ENCODE measurements at regions not wholly inside any gene's neighbourhood (a gene's known extent, or its start where the extent isn't known, plus 50 kb on each side); places are given as distances from the start of the nearest gene placed in this dataset.

- H3K27ac ChIP-seq (ENCODE audit: low read depth, low read length, poor library complexity, severe bottlenecking), result no peak overlapping the region
- ChIA-PET POLR2A (ENCODE audit: low non-redundant PET) (no interaction called here), CTCF (no interaction called here)
- no peaks in the 10 kb centered on the region for H3K9me3 ChIP-seq (ENCODE audit: low read depth, low read length, poor library complexity, severe bottlenecking)
- H3K27me3 ChIP-seq (replicated peaks; ENCODE audit: insufficient read depth, low read depth, low read length, poor library complexity), result no peaks in the 10 kb centered on the region
- no peak overlapping the region for H3K4me3 ChIP-seq (ENCODE audit: low read depth, low read length, poor library complexity, severe bottlenecking)
- intact Hi-C loops (cut with micrococcal nuclease; ENCODE audit: unreplicated experiment), result no loop called here
- no TSS peak for BruUV-seq (replicated peaks)
- H3K36me3 ChIP-seq (ENCODE audit: insufficient read depth, low read length, poor library complexity, severe bottlenecking), result no peaks in the 10 kb centered on the region
- TF ChIP-seq CTCF (conservative IDR thresholded peaks at IDR 0.05; ENCODE audit: low read depth, low read length) (no peak), EZH2 (IDR thresholded peaks at IDR 0.05; ENCODE audit: borderline replicate concordance, low read depth, low read length, poor library complexity, severe bottlenecking) (no peak)
- H3K4me1 ChIP-seq (ENCODE audit: insufficient read depth, low read length, poor library complexity, severe bottlenecking), result no peaks in the 10 kb centered on the region
- no peak for DNase-seq (ENCODE audit: low spot score)
These were observed 181.7 kb upstream of the SLC25A13 start for GRCh38 chr7:96503597-96503996.

- Histone ChIP-seq H3K4me1 (ENCODE audit: insufficient read depth, low read length, poor library complexity, severe bottlenecking) (no peaks in the 10 kb centered on the region), H3K27ac (ENCODE audit: low read depth, low read length, poor library complexity, severe bottlenecking) (no peak overlapping the region), H3K9me3 (ENCODE audit: low read depth, low read length, poor library complexity, severe bottlenecking) (no peaks in the 10 kb centered on the region), H3K27me3 (replicated peaks; ENCODE audit: insufficient read depth, low read depth, low read length, poor library complexity) (no peaks in the 10 kb centered on the region), H3K4me3 (ENCODE audit: low read depth, low read length, poor library complexity, severe bottlenecking) (no peak overlapping the region), H3K36me3 (ENCODE audit: insufficient read depth, low read length, poor library complexity, severe bottlenecking) (no peaks in the 10 kb centered on the region)
- ChIA-PET CTCF (no interaction called here), POLR2A (ENCODE audit: low non-redundant PET) (no interaction called here)
- intact Hi-C loops (cut with micrococcal nuclease; ENCODE audit: unreplicated experiment), result no loop called here
- no peak for DNase-seq (ENCODE audit: low spot score)
- BruUV-seq (replicated peaks), result no TSS peak
- TF ChIP-seq EZH2 (IDR thresholded peaks at IDR 0.05; ENCODE audit: borderline replicate concordance, low read depth, low read length, poor library complexity, severe bottlenecking) (no peak), CTCF (conservative IDR thresholded peaks at IDR 0.05; ENCODE audit: low read depth, low read length) (no peak)
These were observed 179.4 kb upstream of the SLC25A13 start for GRCh38 chr7:96501318-96501717.

DNA sequence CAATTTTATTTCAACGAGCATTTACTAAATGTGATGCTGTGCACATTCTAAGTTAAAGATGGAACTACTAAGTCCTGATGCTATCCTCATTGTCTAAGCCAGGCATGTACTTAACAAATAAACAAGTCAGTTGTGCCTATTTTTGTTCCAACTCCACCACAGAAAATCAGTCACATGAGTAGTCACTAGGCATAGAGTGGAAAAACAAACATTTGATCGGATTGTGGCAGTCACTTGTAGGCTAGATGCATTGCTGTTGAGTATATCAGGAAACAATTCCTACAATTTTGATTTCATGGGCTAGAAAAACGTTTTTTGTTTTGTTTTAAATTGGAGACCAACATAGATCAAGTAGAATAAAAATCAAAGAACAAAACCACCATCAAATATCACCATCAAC, 177.6 kb upstream of the SLC25A13 start:
- no peak for DNase-seq (ENCODE audit: low spot score)
- CTCF ChIA-PET, result no interaction called here
- BruUV-seq (replicated peaks), result no TSS peak
- Histone ChIP-seq H3K4me3 (ENCODE audit: low read depth, low read length, poor library complexity, severe bottlenecking) (no peak overlapping the region), H3K9me3 (ENCODE audit: low read depth, low read length, poor library complexity, severe bottlenecking) (no peaks in the 10 kb centered on the region), H3K27me3 (replicated peaks; ENCODE audit: insufficient read depth, low read depth, low read length, poor library complexity) (no peaks in the 10 kb centered on the region), H3K27ac (ENCODE audit: low read depth, low read length, poor library complexity, severe bottlenecking) (no peak overlapping the region), H3K36me3 (ENCODE audit: insufficient read depth, low read length, poor library complexity, severe bottlenecking) (no peaks in the 10 kb centered on the region), H3K4me1 (ENCODE audit: insufficient read depth, low read length, poor library complexity, severe bottlenecking) (no peaks in the 10 kb centered on the region)
- POLR2A ChIA-PET (ENCODE audit: low non-redundant PET), result no interaction called here
- TF ChIP-seq EZH2 (IDR thresholded peaks at IDR 0.05; ENCODE audit: borderline replicate concordance, low read depth, low read length, poor library complexity, severe bottlenecking) (no peak), CTCF (conservative IDR thresholded peaks at IDR 0.05; ENCODE audit: low read depth, low read length) (no peak)
- intact Hi-C loops (cut with micrococcal nuclease; ENCODE audit: unreplicated experiment), result no loop called here

Data from A673 (cell line).